Endothelial cell (in vitro differentiated cells): ENCODE measurements at regions not wholly inside any gene's neighbourhood (a gene's known extent, or its start where the extent isn't known, plus 50 kb on each side); places are given as distances from the start of the nearest gene placed in this dataset.
A peak's percentile ranks its signal among the peaks of the same experiment; 100 is the strongest.

Source experiments
- DNase-seq: peaks from one replicate; pipeline ENCODE4 v3.0.0; 2021; ENCODE audit warnings: low spot score
- H3K27ac Mint-ChIP-seq: one replicate; pipeline ENCODE4 v1.8.0; 2021; ENCODE audit warnings: mixed read lengths, inconsistent platforms; ENCODE audit not compliant: unreplicated experiment
- H3K27me3 Mint-ChIP-seq: one replicate; pipeline ENCODE4 v1.8.0; 2021; ENCODE audit warnings: mild to moderate bottlenecking, moderate library complexity, mixed read lengths, inconsistent platforms; ENCODE audit not compliant: unreplicated experiment
- H3K36me3 Mint-ChIP-seq: one replicate; pipeline ENCODE4 v1.8.0; 2021; ENCODE audit warnings: mild to moderate bottlenecking, low read depth, mixed read lengths, inconsistent platforms; ENCODE audit not compliant: unreplicated experiment
- H3K4me1 Mint-ChIP-seq: one replicate; pipeline ENCODE4 v1.8.0; 2021; ENCODE audit warnings: mild to moderate bottlenecking, mixed read lengths, inconsistent platforms; ENCODE audit not compliant: unreplicated experiment
- H3K4me3 Mint-ChIP-seq: one replicate; pipeline ENCODE4 v1.8.0; 2021; ENCODE audit warnings: mild to moderate bottlenecking, mixed read lengths, inconsistent platforms; ENCODE audit not compliant: unreplicated experiment
- H3K9me3 Mint-ChIP-seq: one replicate; pipeline ENCODE4 v1.8.0; 2021; ENCODE audit warnings: mixed read lengths, inconsistent platforms; ENCODE audit not compliant: unreplicated experiment
- CTCF ChIP-seq: fragments of 200-600 bp; sonication (generic); IDR thresholded peaks from one replicate; pipeline ENCODE4 v1.5.0; 2021; ENCODE audit warnings: antibody characterized with exemption; ENCODE audit not compliant: unreplicated experiment

- Mint-ChIP-seq H3K4me1 (no peaks in the 10 kb centered on the region), H3K27me3 (peaks cover 2% of the 10 kb centered on the region), H3K36me3 (peaks cover 10% of the 10 kb centered on the region), H3K27ac (no peak overlapping the region), H3K9me3 (no peaks in the 10 kb centered on the region), H3K4me3 (peak overlapping the region; percentile 43)
- DNase-seq, result no peak
- TF ChIP-seq CTCF, result no peak
These were observed 49.7 kb upstream of the TIAM2 start for GRCh38 chr6:154945271-154945890.
